ENCODE measurements at regions not wholly inside any gene's neighbourhood (a gene's known extent, or its start where the extent isn't known, plus 50 kb on each side); places are given as distances from the start of the nearest gene placed in this dataset.

DNA sequence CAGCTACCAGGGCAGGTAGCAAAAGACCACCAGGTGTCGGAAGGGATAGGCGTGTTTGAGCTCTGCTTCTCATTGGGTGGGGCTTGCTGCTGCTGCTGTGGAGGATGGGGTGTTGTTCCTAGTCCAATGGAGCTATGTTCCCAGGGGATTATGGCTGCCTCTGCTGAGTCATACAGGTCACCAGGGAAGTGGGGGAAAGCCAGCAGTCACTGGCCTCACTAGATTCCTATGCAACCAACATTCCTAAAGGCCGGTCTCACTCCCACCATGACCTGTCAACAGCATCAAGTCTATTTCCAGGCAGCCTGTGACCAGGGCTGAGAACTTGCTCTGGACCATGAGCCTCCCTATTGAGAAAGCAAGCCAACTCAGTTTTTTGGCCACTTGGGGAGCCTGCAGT is 1160.8 kb downstream of the REEP3 start:
- H3K4me1 Mint-ChIP-seq: no peaks in the 10 kb centered on the region
- H3K36me3 ChIP-seq (replicated peaks in 1 of 2; ENCODE audit: control extremely low read depth in 1 of 2, control insufficient read depth in 1 of 2, extremely low read depth in 1 of 2, insufficient read depth in 2 of 2, low read length in 1 of 2): no peaks in the 10 kb centered on the region
- 100% methylated on average over 3 of the region's 3 CpGs for WGBS (ENCODE audit: insufficient coverage)
- H2AFZ ChIP-seq (ENCODE audit: insufficient read depth, low read depth, low read length, poor library complexity, severe bottlenecking): no peak overlapping the region
- H3K9me3 Mint-ChIP-seq (ENCODE audit: insufficient read depth): no peaks in the 10 kb centered on the region
- H3K9ac ChIP-seq (ENCODE audit: low read length): no peak overlapping the region
- H3K4me2 ChIP-seq (replicated peaks; ENCODE audit: low read depth, low read length, poor library complexity, severe bottlenecking): no peak overlapping the region
- H4K20me1 ChIP-seq (ENCODE audit: control insufficient read depth, insufficient read depth, low read length, poor library complexity, severe bottlenecking): no peaks in the 10 kb centered on the region
- ATAC-seq (ENCODE audit: low read depth) (no peak), DNase-seq (no peak)
- ChIA-PET POLR2A (no interaction called here), CTCF (no interaction called here)
- intact Hi-C loops (cut with micrococcal nuclease): no loop called here
- TF ChIP-seq, protein P1, sequence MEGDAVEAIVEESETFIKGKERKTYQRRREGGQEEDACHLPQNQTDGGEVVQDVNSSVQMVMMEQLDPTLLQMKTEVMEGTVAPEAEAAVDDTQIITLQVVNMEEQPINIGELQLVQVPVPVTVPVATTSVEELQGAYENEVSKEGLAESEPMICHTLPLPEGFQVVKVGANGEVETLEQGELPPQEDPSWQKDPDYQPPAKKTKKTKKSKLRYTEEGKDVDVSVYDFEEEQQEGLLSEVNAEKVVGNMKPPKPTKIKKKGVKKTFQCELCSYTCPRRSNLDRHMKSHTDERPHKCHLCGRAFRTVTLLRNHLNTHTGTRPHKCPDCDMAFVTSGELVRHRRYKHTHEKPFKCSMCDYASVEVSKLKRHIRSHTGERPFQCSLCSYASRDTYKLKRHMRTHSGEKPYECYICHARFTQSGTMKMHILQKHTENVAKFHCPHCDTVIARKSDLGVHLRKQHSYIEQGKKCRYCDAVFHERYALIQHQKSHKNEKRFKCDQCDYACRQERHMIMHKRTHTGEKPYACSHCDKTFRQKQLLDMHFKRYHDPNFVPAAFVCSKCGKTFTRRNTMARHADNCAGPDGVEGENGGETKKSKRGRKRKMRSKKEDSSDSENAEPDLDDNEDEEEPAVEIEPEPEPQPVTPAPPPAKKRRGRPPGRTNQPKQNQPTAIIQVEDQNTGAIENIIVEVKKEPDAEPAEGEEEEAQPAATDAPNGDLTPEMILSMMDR (IDR thresholded peaks at IDR 0.05): no peak
- no peak for TF ChIP-seq EZH2 (IDR thresholded peaks at IDR 0.05; ENCODE audit: borderline replicate concordance, insufficient read depth, low read depth, low read length, poor library complexity, severe bottlenecking)
- H3K4me3 ChIP-seq (ENCODE audit: control extremely low read depth in 1 of 5, extremely low read depth in 1 of 5, insufficient read depth in 1 of 5, low read depth in 2 of 5, low read length in 4 of 5): no peak overlapping the region
- H3K27ac Mint-ChIP-seq: no peak overlapping the region
- no peaks in the 10 kb centered on the region for H3K27me3 ChIP-seq (replicated peaks in 1 of 4; ENCODE audit: control extremely low read depth in 1 of 4, control insufficient read depth in 3 of 4, insufficient read depth in 4 of 4, low read length in 3 of 4)
- H3K27ac ChIP-seq (ENCODE audit: low read length in 2 of 2): no peak overlapping the region
- no peaks in the 10 kb centered on the region for H3K27me3 Mint-ChIP-seq
- H3K4me3 Mint-ChIP-seq: no peak overlapping the region
- H3K9me3 ChIP-seq (ENCODE audit: control extremely low read depth in 1 of 3, control insufficient read depth in 2 of 3, insufficient read depth in 1 of 3, low read length in 2 of 3): peaks cover 0 to 6% (median 0%) of the 10 kb centered on the region in 3 donors
- no peaks in the 10 kb centered on the region for H3K4me1 ChIP-seq (ENCODE audit: control insufficient read depth in 2 of 2, insufficient read depth in 2 of 2, low read length in 2 of 2)
- H3K79me2 ChIP-seq (ENCODE audit: control insufficient read depth, insufficient read depth, low read length): no peaks in the 10 kb centered on the region

DNA sequence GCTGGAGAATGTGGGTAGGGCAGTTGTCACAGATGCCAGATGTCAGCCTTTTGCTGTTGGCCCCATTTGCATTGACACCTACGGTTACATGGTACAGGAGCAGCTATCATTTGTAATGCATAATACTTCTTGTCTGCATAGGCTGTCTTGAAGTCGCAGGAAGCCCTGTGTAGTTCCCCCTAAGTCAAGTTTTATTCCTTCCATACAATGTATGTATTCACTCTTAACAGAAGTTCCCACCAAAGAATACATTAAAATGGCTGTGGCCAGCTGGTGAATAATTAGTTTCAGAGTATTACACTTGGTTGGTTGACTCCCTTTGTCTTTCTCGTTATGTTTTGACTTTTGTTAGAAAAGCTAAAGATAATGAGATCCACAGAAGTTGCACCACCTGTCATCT is 1169.0 kb downstream of the REEP3 start:
- H3K79me2 ChIP-seq (ENCODE audit: control insufficient read depth, insufficient read depth, low read length): no peaks in the 10 kb centered on the region
- no peaks in the 10 kb centered on the region for H3K9me3 Mint-ChIP-seq (ENCODE audit: insufficient read depth)
- no peak for DNase-seq
- no peak overlapping the region for H3K9ac ChIP-seq (ENCODE audit: low read length)
- H3K36me3 ChIP-seq (replicated peaks in 1 of 2; ENCODE audit: control extremely low read depth in 1 of 2, control insufficient read depth in 1 of 2, extremely low read depth in 1 of 2, insufficient read depth in 2 of 2, low read length in 1 of 2): no peaks in the 10 kb centered on the region
- intact Hi-C loops (cut with micrococcal nuclease): no loop called here
- no peak for TF ChIP-seq EZH2 (IDR thresholded peaks at IDR 0.05; ENCODE audit: borderline replicate concordance, insufficient read depth, low read depth, low read length, poor library complexity, severe bottlenecking)
- TF ChIP-seq, protein P1 (IDR thresholded peaks at IDR 0.05): no peak
- H3K27me3 Mint-ChIP-seq: no peaks in the 10 kb centered on the region
- WGBS (ENCODE audit: insufficient coverage): no CpG with 5 or more reads among the region's 3 CpGs
- no peaks in the 10 kb centered on the region for H3K4me1 Mint-ChIP-seq
- no peak overlapping the region for H2AFZ ChIP-seq (ENCODE audit: insufficient read depth, low read depth, low read length, poor library complexity, severe bottlenecking)
- H3K4me3 Mint-ChIP-seq: no peak overlapping the region
- ChIA-PET CTCF (no interaction called here), POLR2A (no interaction called here)
- H3K4me2 ChIP-seq (replicated peaks; ENCODE audit: low read depth, low read length, poor library complexity, severe bottlenecking): no peak overlapping the region
- no peaks in the 10 kb centered on the region for H3K4me1 ChIP-seq (ENCODE audit: control insufficient read depth in 2 of 2, insufficient read depth in 2 of 2, low read length in 2 of 2)
- ATAC-seq (ENCODE audit: low read depth): no peak
- H3K27me3 ChIP-seq (replicated peaks in 1 of 4; ENCODE audit: control extremely low read depth in 1 of 4, control insufficient read depth in 3 of 4, insufficient read depth in 4 of 4, low read length in 3 of 4): no peaks in the 10 kb centered on the region
- H3K9me3 ChIP-seq (ENCODE audit: control extremely low read depth in 1 of 3, control insufficient read depth in 2 of 3, insufficient read depth in 1 of 3, low read length in 2 of 3): peaks cover 0 to 1% (median 0%) of the 10 kb centered on the region in 3 donors
- no peak overlapping the region for H3K27ac ChIP-seq (ENCODE audit: low read length in 2 of 2)
- H3K27ac Mint-ChIP-seq: no peak overlapping the region
- no peak overlapping the region for H3K4me3 ChIP-seq (ENCODE audit: control extremely low read depth in 1 of 5, extremely low read depth in 1 of 5, insufficient read depth in 1 of 5, low read depth in 2 of 5, low read length in 4 of 5)
- no peaks in the 10 kb centered on the region for H4K20me1 ChIP-seq (ENCODE audit: control insufficient read depth, insufficient read depth, low read length, poor library complexity, severe bottlenecking)

Data from B cell (primary cell).